Testis (tissue), 2 donors: ENCODE measurements at regions not wholly inside any gene's neighbourhood (a gene's known extent, or its start where the extent isn't known, plus 50 kb on each side); places are given as distances from the start of the nearest gene placed in this dataset.
"Not testable (repeated sequence)": the region's sequence is repeated elsewhere in the genome, so short reads cannot be mapped to it uniquely, and the experiment has no call there.

ENCODE experiments used
- DNase-seq: peaks from one replicate; pipeline ENCODE4 v3.0.0-alpha.2; 2019
- H3K27ac ChIP-seq, 2 donors: fragments of 200-600 bp; sonication (generic); one replicate each; pipeline ENCODE4 v1.5.1; 2019
- H3K27me3 ChIP-seq: fragments of 200-600 bp; sonication (generic); one replicate; pipeline ENCODE4 v1.5.1; 2019
- H3K36me3 ChIP-seq: fragments of 200-600 bp; sonication (generic); one replicate; pipeline ENCODE4 v1.5.1; 2017; ENCODE audit warnings: low read depth; ENCODE audit errors: missing control alignments
- H3K4me1 ChIP-seq: fragments of 200-600 bp; sonication (generic); one replicate; pipeline ENCODE4 v1.5.1; 2019
- H3K4me3 ChIP-seq, 2 donors: fragments of 200-600 bp; sonication (generic); one replicate each; pipeline ENCODE4 v1.5.1; 2017 to 2019
- H3K9me3 ChIP-seq: fragments of 200-600 bp; sonication (generic); one replicate; pipeline ENCODE4 v1.5.1; 2017
- POLR2A ChIP-seq: fragments of 450-650 bp; IDR thresholded peaks from one replicate; pipeline ENCODE4 v1.6.1; 2017; ENCODE audit warnings: antibody characterized with exemption, mild to moderate bottlenecking, moderate library complexity
- WGBS, 2 donors: methylation state at CpG; one replicate each; pipeline ENCODE4 v1.1.5; 2018; 5-methylcytosine and 5-hydroxymethylcytosine counted together
- intact Hi-C: fragments of 100-400 bp; cut with DNase I; formaldehyde crosslinking; loops from one replicate; pipeline ENCODE4 v1.15.1; 2023; ENCODE audit warnings: low total_unique reads
- TF ChIP-seq, protein P1 (sequence below), 3 experiments: fragments of 450-650 bp in 2 of 3; fragments of 200-600 bp in 1 of 3; sonication (generic) in 1 of 3; IDR thresholded peaks; one replicate each; pipeline ENCODE4 v1.5.1; 2016 to 2019; ENCODE audit warnings: antibody characterized with exemption in 3 of 3, mild to moderate bottlenecking in 2 of 3, moderate library complexity in 1 of 3

- no peak for TF ChIP-seq POLR2A
- TF ChIP-seq, protein P1, sequence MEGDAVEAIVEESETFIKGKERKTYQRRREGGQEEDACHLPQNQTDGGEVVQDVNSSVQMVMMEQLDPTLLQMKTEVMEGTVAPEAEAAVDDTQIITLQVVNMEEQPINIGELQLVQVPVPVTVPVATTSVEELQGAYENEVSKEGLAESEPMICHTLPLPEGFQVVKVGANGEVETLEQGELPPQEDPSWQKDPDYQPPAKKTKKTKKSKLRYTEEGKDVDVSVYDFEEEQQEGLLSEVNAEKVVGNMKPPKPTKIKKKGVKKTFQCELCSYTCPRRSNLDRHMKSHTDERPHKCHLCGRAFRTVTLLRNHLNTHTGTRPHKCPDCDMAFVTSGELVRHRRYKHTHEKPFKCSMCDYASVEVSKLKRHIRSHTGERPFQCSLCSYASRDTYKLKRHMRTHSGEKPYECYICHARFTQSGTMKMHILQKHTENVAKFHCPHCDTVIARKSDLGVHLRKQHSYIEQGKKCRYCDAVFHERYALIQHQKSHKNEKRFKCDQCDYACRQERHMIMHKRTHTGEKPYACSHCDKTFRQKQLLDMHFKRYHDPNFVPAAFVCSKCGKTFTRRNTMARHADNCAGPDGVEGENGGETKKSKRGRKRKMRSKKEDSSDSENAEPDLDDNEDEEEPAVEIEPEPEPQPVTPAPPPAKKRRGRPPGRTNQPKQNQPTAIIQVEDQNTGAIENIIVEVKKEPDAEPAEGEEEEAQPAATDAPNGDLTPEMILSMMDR (IDR thresholded peaks at IDR 0.05) = no peak
- 84 to 91% methylated on average over 1 of the region's 1 CpG for WGBS, 2 donors
- intact Hi-C loops = no loop called here
Observed at GRCh38 chr7:106755641-106756040, 94.7 kb upstream of the CCDC71L start.

DNA sequence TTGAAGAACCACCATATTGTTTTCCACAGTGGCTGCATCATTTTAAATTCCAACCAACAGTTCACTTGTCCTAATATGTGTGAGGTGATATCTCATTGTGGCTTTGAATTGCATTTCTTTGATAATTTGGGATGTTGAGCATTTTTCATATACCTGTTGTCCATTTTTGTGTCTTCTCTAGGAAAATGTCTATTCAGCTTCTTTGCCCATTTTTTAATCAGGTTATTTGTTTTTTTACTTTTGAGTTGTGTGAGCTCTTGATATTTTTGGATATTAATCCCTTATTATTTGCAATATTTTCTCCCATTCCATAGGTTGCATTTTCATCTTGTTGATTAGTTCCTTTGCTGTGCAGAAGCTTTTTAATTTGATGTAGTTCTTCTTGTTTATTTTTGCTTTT is 95.1 kb upstream of the CCDC71L start:
- Histone ChIP-seq H3K36me3 (no peaks in the 10 kb centered on the region), H3K27me3 (no peaks in the 10 kb centered on the region), H3K9me3 (no peaks in the 10 kb centered on the region), H3K4me3 (no peak overlapping the region), H3K27ac (no peak overlapping the region), H3K4me1 (no peaks in the 10 kb centered on the region)
- intact Hi-C loops = no loop called here
- no peak for DNase-seq
- TF ChIP-seq, protein P1 (IDR thresholded peaks at IDR 0.05) = no peak
- TF ChIP-seq POLR2A = no peak

More at GRCh38 chr7:106755641-106756040, 94.7 kb upstream of the CCDC71L start:
- no peaks in the 10 kb centered on the region for H3K36me3 ChIP-seq
- H3K4me1 ChIP-seq = no peaks in the 10 kb centered on the region
- no peak for DNase-seq
- no peak overlapping the region for H3K27ac ChIP-seq
- no peak overlapping the region for H3K4me3 ChIP-seq
- no peaks in the 10 kb centered on the region for H3K27me3 ChIP-seq
- H3K9me3 ChIP-seq = no peaks in the 10 kb centered on the region

- Histone ChIP-seq H3K36me3 (no peaks in the 10 kb centered on the region), H3K9me3 (no peaks in the 10 kb centered on the region), H3K27me3 (no peaks in the 10 kb centered on the region), H3K27ac (no peak overlapping the region), H3K4me1 (no peaks in the 10 kb centered on the region), H3K4me3 (no peak overlapping the region)
- intact Hi-C loops = no loop called here
- DNase-seq = no peak
- TF ChIP-seq POLR2A = no peak
- TF ChIP-seq, protein P1 (IDR thresholded peaks at IDR 0.05) = no peak
- whole genome bisulfite sequencing, 2 donors = 80 to 83% methylated on average over 11 of the region's 11 CpGs
Observed at GRCh38 chr7:106756884-106757283, 95.9 kb upstream of the CCDC71L start.

- no peaks in the 10 kb centered on the region for H3K27me3 ChIP-seq
- peak; percentile 30 for DNase-seq
- no peak overlapping the region for H3K27ac ChIP-seq
- 41 to 44% methylated on average over 2 of the region's 2 CpGs for WGBS, 2 donors
- H3K4me1 ChIP-seq = no peaks in the 10 kb centered on the region
- H3K36me3 ChIP-seq = no peaks in the 10 kb centered on the region
- TF ChIP-seq, protein P1 (IDR thresholded peaks at IDR 0.05) = no peak
- no peaks in the 10 kb centered on the region for H3K9me3 ChIP-seq
- intact Hi-C loops = no loop called here
- H3K4me3 ChIP-seq = no peak overlapping the region
Observed at GRCh38 chr7:106757846-106758245, 96.9 kb upstream of the CCDC71L start.

- DNase-seq, H3K4me1 ChIP-seq, H3K9me3 ChIP-seq, H3K36me3 ChIP-seq, H3K27ac ChIP-seq, H3K27me3 ChIP-seq, H3K4me3 ChIP-seq, intact Hi-C loops: not testable (repeated sequence)
- WGBS, 2 donors = 94 to 98% methylated on average over 2 of the region's 2 CpGs
Observed at GRCh38 chr7:106762845-106763244, 101.9 kb upstream of the CCDC71L start.
